A549 (cell line): ENCODE measurements at regions not wholly inside any gene's neighbourhood (a gene's known extent, or its start where the extent isn't known, plus 50 kb on each side); places are given as distances from the start of the nearest gene placed in this dataset.

ENCODE experiments used
- BHLHE40 ChIP-seq: IDR thresholded peaks from 2 replicates; pipeline ENCODE4 v1.6.1; 2012; ENCODE audit warnings: low read depth, low read length, inconsistent platforms
- CTCF ChIP-seq: fragments of >200 bp; sonication (Bioruptor Twin); formaldehyde crosslinking; IDR thresholded peaks from 3 replicates; pipeline ENCODE4 v1.5.1; 2016
- ESRRA ChIP-seq: fragments of 150-350 bp; IDR thresholded peaks from 2 replicates; pipeline ENCODE4 v1.6.1; 2014; ENCODE audit warnings: mild to moderate bottlenecking, low read length, borderline replicate concordance
- FOSL2 ChIP-seq, 2 experiments: fragments of 450-650 bp in 1 of 2; fragments of >200 bp in 1 of 2; sonication (Bioruptor Twin) in 1 of 2; formaldehyde crosslinking; IDR thresholded peaks; 2 replicates each; pipeline versions ENCODE4 v1.5.0 to v1.6.1; 2016 to 2020; ENCODE audit warnings: mild to moderate bottlenecking in 1 of 2, moderate library complexity in 1 of 2
- POLR2A ChIP-seq: IDR thresholded peaks from 2 replicates; pipeline ENCODE4 v1.6.1; 2012; ENCODE audit warnings: mild to moderate bottlenecking, low read length
- RAD21 ChIP-seq, 2 experiments: fragments of >200 bp in 1 of 2; sonication (Bioruptor Twin) in 1 of 2; formaldehyde crosslinking in 1 of 2; IDR thresholded peaks in 1 of 2; conservative IDR thresholded peaks in 1 of 2; 2 replicates in 1 of 2; 3 replicates in 1 of 2; pipeline ENCODE4 v1.6.1; 2012 to 2018; ENCODE audit warnings: inconsistent platforms in 1 of 2
- RARB ChIP-seq: fragments of 250-450 bp; sonication (Bioruptor Pico); IDR thresholded peaks from 2 replicates; pipeline ENCODE4 v1.8.0; 2021; ENCODE audit warnings: mild to moderate bottlenecking, moderate library complexity
- RNF2 ChIP-seq: fragments of 200-600 bp; sonication (generic); IDR thresholded peaks from 2 replicates; pipeline ENCODE4 v1.6.1; 2016; ENCODE audit warnings: low read depth, mild to moderate bottlenecking, antibody characterized with exemption, moderate library complexity, borderline replicate concordance

- TF ChIP-seq POLR2A, result no peak
- TF ChIP-seq CTCF, result no peak
- no peak for TF ChIP-seq BHLHE40
- no peak for TF ChIP-seq RARB (CRISPR knock-in tag)
- no peak for TF ChIP-seq RAD21 (conservative IDR thresholded peaks at IDR 0.05 in 1 of 2, IDR thresholded peaks at IDR 0.05 in 1 of 2)
- no peak for TF ChIP-seq FOSL2 (IDR thresholded peaks at IDR 0.05)
- TF ChIP-seq FOSL2 (CRISPR knock-in tag; IDR thresholded peaks at IDR 0.05), result no peak
- no peak for TF ChIP-seq RNF2
- TF ChIP-seq ESRRA, result no peak
Observed at GRCh38 chr6:159557031-159557430, 136.0 kb downstream of the SOD2 start.
